Fibroblast of pulmonary artery (primary cell): ENCODE measurements at regions not wholly inside any gene's neighbourhood (a gene's known extent, or its start where the extent isn't known, plus 50 kb on each side); places are given as distances from the start of the nearest gene placed in this dataset.
A peak's percentile ranks its signal among the peaks of the same experiment; 100 is the strongest.

Experiments used
- DNase-seq: peaks from one replicate; pipeline ENCODE4 v3.0.0-alpha.2; 2010; ENCODE audit warnings: low read depth
- H3K4me3 ChIP-seq: replicated peaks from 2 replicates; pipeline ENCODE4 v1.5.1; 2011; ENCODE audit warnings: low read depth, mild to moderate bottlenecking, control low read depth, low read length, moderate library complexity
- CTCF ChIP-seq: IDR thresholded peaks from 2 replicates; pipeline ENCODE4 v1.5.1; 2011; ENCODE audit warnings: mild to moderate bottlenecking, control low read depth, low read length, inconsistent platforms; ENCODE audit errors: missing control alignments

- no peak overlapping the region for H3K4me3 ChIP-seq
- peak; percentile 45 for DNase-seq
- TF ChIP-seq CTCF = no peak
These were observed 1469.7 kb upstream of the PIK3C3 start for GRCh38 chr18:40485318-40485717.

DNA sequence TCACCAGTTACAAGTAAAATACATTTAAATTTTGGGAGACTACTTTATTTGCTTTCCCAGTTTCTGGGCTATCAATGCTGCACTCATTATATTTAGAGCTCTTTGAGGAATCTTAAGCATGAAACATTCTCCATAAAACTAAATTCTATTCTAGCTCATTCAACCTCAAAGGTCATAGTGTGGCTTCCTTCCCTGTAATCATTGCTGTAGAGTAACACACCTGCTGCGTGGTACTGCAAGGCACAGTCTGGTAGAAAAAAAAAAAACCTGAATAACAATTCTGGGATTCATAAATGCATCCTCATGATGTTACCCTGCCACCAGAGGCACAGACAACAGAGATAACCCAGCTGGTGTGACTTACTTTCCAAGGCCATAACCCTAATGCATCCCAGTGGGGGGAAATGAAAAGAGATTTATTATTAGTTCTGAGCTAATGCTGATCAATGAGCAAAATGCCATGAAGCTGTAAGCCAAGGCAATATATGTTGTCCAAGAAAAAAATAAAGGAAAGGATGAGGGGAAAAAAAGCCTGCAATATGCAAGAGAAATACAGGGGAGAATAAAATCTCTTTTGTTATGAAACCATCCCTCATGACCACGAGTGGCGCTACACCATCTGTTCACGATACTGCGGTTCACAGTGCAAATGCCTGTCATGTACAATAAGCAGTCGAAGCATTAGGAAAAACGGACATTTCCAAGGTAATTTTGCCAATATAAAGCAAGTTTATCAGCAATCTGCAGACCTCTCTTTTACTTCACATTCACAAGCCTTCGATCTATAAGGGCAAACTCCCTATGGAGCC is 1481.6 kb upstream of the PIK3C3 start:
- no peak for DNase-seq
- no peak for TF ChIP-seq CTCF
- no peak overlapping the region for H3K4me3 ChIP-seq

- DNase-seq = no peak
- no peak for TF ChIP-seq CTCF
- no peak overlapping the region for H3K4me3 ChIP-seq
These were observed 1484.3 kb upstream of the PIK3C3 start for GRCh38 chr18:40470723-40471122.

DNA sequence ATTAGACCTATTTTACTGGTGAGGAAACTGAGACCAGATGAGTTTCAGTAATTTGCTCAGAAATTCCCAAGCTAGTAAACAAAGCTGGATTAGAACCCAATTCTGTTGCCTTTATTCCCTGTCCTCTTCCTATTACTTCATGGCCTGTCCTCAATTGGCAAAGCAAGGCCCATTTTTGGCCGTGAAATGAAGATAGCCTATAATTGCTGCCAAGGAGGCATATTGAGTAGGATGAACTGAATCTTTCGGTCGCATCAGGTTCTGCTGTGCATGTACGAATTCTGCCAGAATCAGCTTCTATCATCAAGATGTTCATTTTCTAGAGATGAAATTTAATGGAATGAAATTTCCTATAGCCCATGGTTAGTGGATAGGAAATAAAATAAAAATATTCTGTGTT is 1485.2 kb upstream of the PIK3C3 start:
- no peak overlapping the region for H3K4me3 ChIP-seq
- DNase-seq = no peak
- no peak for TF ChIP-seq CTCF

DNA sequence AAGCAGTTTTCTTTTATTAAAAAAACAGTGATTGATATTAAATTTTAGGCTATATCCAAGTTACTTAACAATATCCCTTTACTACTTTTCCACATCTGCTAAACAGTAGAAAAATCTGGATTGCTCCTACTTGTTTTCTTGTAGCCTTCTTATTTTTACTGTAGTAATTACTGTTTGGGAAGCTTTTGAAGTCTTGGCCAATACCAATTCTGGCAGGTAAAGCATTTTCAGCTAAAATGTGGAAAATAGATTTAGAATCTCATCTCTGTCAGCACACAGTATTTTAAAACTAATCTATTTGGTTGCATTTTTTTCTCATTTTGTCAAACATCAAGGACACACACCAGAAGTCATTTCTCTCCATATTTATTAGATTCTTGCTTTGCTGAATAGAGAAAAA is 1485.7 kb upstream of the PIK3C3 start:
- TF ChIP-seq CTCF = no peak
- DNase-seq = no peak
- no peak overlapping the region for H3K4me3 ChIP-seq

DNA sequence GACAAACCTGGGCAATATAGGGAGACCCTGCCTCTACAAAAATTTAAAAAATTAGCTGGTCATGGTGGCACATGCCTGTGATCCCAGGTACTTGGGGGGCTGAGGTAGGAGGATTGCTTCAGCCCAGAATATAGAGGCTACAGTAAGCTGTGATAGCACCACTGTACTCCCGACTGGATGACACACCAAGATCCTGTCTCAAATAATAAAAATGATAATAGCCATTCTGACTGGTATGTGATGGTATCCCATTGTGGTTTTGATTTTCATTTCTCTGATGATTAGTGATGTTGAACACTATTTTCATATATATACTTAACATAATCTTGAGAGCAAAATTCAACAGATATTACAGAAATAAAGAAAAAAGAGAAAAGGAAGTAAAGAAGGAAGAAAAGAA is 1491.0 kb upstream of the PIK3C3 start:
- DNase-seq = no peak
- no peak overlapping the region for H3K4me3 ChIP-seq
- no peak for TF ChIP-seq CTCF

DNA sequence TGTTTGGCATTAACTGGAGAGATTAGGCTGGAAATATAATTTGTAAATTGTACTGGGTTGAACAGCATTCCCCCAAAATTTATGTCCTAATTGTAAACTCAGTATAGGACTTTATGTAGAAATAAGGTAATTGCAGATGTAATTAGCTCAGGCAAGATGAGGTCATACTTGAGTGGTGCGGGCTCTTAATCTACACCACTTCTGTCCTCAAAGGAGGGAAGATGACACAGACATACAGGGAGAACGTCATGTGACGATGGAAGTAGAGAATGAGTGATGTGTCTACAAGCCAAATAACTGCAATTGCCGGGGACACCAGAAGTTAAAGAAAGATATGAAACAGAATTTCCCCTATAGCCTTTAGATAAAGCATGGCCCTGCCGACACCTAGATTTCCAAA is 1501.1 kb upstream of the PIK3C3 start:
- DNase-seq = no peak
- TF ChIP-seq CTCF = no peak
- H3K4me3 ChIP-seq = no peak overlapping the region
